ENCODE measurements at regions not wholly inside any gene's neighbourhood (a gene's known extent, or its start where the extent isn't known, plus 50 kb on each side); places are given as distances from the start of the nearest gene placed in this dataset.

- Histone ChIP-seq H3K27ac (ENCODE audit: low read depth in 1 of 2, low read length in 2 of 2) (no peak overlapping the region), H4K20me1 (ENCODE audit: insufficient read depth, low read length) (no peaks in the 10 kb centered on the region), H3K9me3 (replicated peaks in 1 of 2; ENCODE audit: control insufficient read depth in 1 of 2, insufficient read depth in 1 of 2, low read length in 2 of 2) (peaks cover 8 to 10% of the 10 kb centered on the region in 2 donors), H3K9ac (ENCODE audit: insufficient read depth, low read length, poor library complexity, severe bottlenecking) (no peak overlapping the region), H3K79me2 (ENCODE audit: insufficient read depth, low read length) (no peaks in the 10 kb centered on the region), H3K4me1 (ENCODE audit: control insufficient read depth in 1 of 2, insufficient read depth in 2 of 2, low read length in 2 of 2) (no peaks in the 10 kb centered on the region), H3K4me3 (replicated peaks in 1 of 3; ENCODE audit: low read depth in 2 of 3, low read length in 3 of 3) (no peak overlapping the region), H3K27me3 (ENCODE audit: control insufficient read depth in 2 of 2, insufficient read depth in 2 of 2, low read length in 2 of 2) (no peaks in the 10 kb centered on the region), H2AFZ (ENCODE audit: insufficient read depth, low read depth, low read length, poor library complexity, severe bottlenecking) (no peak overlapping the region), H3K4me2 (replicated peaks; ENCODE audit: extremely low read depth, low read length, poor library complexity, severe bottlenecking) (no peak overlapping the region), H3K36me3 (replicated peaks in 1 of 2; ENCODE audit: control insufficient read depth in 1 of 2, insufficient read depth in 2 of 2, low read length in 2 of 2) (no peaks in the 10 kb centered on the region)
- Mint-ChIP-seq H3K9me3 (peaks cover 6 to 24% (median 18%) of the 10 kb centered on the region in 7 donors), H3K4me1 (no peaks in the 10 kb centered on the region), H3K36me3 (no peaks in the 10 kb centered on the region), H3K27ac (peak overlapping the region in 1 of 7 donors; percentile 55), H3K27me3 (ENCODE audit: low read depth in 3 of 3) (peaks cover 0 to 3% (median 1%) of the 10 kb centered on the region in 3 donors), H3K4me3 (no peak overlapping the region)
- intact Hi-C loops (cut with micrococcal nuclease): no loop called here
- no peak for DNase-seq
- no peak for TF ChIP-seq CTCF (IDR thresholded peaks at IDR 0.05)
Measured at GRCh38 chr15:54859982-54860381, 336.8 kb downstream of the RSL24D1 start.

DNA sequence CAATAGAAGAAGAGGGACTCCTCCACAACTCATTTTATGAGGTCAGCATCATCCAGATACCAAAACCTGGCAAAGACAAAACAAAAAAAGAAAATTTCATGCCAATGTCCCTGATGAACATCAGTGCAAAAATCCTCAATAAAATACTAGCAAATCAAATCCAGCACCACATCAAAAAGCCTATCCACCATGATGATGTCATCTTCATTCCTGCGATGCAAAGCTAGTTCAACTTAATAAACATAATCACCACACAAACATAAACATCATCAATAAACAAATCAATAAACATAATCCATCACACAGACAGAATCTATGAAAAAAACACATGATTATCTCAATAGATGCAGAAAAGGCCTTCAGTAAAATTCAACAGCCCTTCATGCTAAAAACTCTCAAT is 342.1 kb downstream of the RSL24D1 start:
- intact Hi-C loops (cut with micrococcal nuclease): no loop called here

More for the DNA sequence above, 342.1 kb downstream of the RSL24D1 start:
- no peak overlapping the region for H3K27ac ChIP-seq (ENCODE audit: low read depth in 1 of 2, low read length in 2 of 2)
- H3K9me3 Mint-ChIP-seq: peaks cover 14 to 34% (median 27%) of the 10 kb centered on the region in 7 donors
- no peaks in the 10 kb centered on the region for H3K4me1 Mint-ChIP-seq
- H3K27me3 Mint-ChIP-seq (ENCODE audit: low read depth in 3 of 3): peaks cover 0 to 2% (median 1%) of the 10 kb centered on the region in 3 donors
- no peaks in the 10 kb centered on the region for H3K27me3 ChIP-seq (ENCODE audit: control insufficient read depth in 2 of 2, insufficient read depth in 2 of 2, low read length in 2 of 2)
- H3K9ac ChIP-seq (ENCODE audit: insufficient read depth, low read length, poor library complexity, severe bottlenecking): no peak overlapping the region
- H2AFZ ChIP-seq (ENCODE audit: insufficient read depth, low read depth, low read length, poor library complexity, severe bottlenecking): no peak overlapping the region
- no peak for DNase-seq
- peaks cover 12 to 15% of the 10 kb centered on the region in 2 donors for H3K9me3 ChIP-seq (replicated peaks in 1 of 2; ENCODE audit: control insufficient read depth in 1 of 2, insufficient read depth in 1 of 2, low read length in 2 of 2)
- no peaks in the 10 kb centered on the region for H3K4me1 ChIP-seq (ENCODE audit: control insufficient read depth in 1 of 2, insufficient read depth in 2 of 2, low read length in 2 of 2)
- no peak for TF ChIP-seq CTCF (IDR thresholded peaks at IDR 0.05)
- H4K20me1 ChIP-seq (ENCODE audit: insufficient read depth, low read length): no peaks in the 10 kb centered on the region
- H3K27ac Mint-ChIP-seq: no peak overlapping the region
- H3K4me2 ChIP-seq (replicated peaks; ENCODE audit: extremely low read depth, low read length, poor library complexity, severe bottlenecking): no peak overlapping the region
- H3K36me3 ChIP-seq (replicated peaks in 1 of 2; ENCODE audit: control insufficient read depth in 1 of 2, insufficient read depth in 2 of 2, low read length in 2 of 2): no peaks in the 10 kb centered on the region
- H3K36me3 Mint-ChIP-seq: no peaks in the 10 kb centered on the region
- no peak overlapping the region for H3K4me3 Mint-ChIP-seq
- H3K4me3 ChIP-seq (replicated peaks in 1 of 3; ENCODE audit: low read depth in 2 of 3, low read length in 3 of 3): no peak overlapping the region
- no CpG with 5 or more reads among the region's 1 CpG for WGBS (ENCODE audit: insufficient coverage)
- H3K79me2 ChIP-seq (ENCODE audit: insufficient read depth, low read length): no peaks in the 10 kb centered on the region
